H1 (cell line): ENCODE measurements at regions not wholly inside any gene's neighbourhood (a gene's known extent, or its start where the extent isn't known, plus 50 kb on each side); places are given as distances from the start of the nearest gene placed in this dataset.

Experiments used
- CTCF ChIA-PET: fragments of 300-600 bp; sonication (Branson Sonifier 250); formaldehyde crosslinking; loops from one replicate; lab custom pipeline; 2021; ENCODE audit not compliant: partially characterized antibody; lab: Charles Lee
- POLR2A ChIA-PET: fragments of 300-600 bp; sonication (Branson Sonifier 250); formaldehyde crosslinking; loops from one replicate; lab custom pipeline; 2021; ENCODE audit warnings: inconsistent platforms; ENCODE audit not compliant: partially characterized antibody; lab: Charles Lee
- DNase-seq, 2 experiments: peaks; one replicate each; pipeline versions ENCODE4 v3.0.0 to v3.0.0-alpha.2; 2010 to 2022; ENCODE audit warnings: low spot score in 2 of 2, low read depth in 1 of 2, mixed read lengths in 1 of 2
- FAIRE-seq: peaks from 2 replicates; lab custom pipeline; 2011; peaks lifted over from hg19 to GRCh38; lab: Jason Lieb, UNC
- H2AFZ ChIP-seq: 2 replicates; pipeline ENCODE4 v1.8.1; 2012; ENCODE audit warnings: low read length, inconsistent platforms
- H2AK5ac ChIP-seq: 2 replicates; pipeline ENCODE4 v1.6.1; 2013; ENCODE audit warnings: low read depth, low read length
- H2BK120ac ChIP-seq: replicated peaks from 2 replicates; pipeline ENCODE3; 2013; ENCODE audit warnings: low read depth, low read length, inconsistent platforms
- H2BK12ac ChIP-seq: 2 replicates; pipeline ENCODE4 v1.6.1; 2013; ENCODE audit warnings: low read depth, low read length
- H2BK15ac ChIP-seq: 2 replicates; pipeline ENCODE4 v1.6.1; 2013; ENCODE audit warnings: low read length
- H2BK20ac ChIP-seq: 2 replicates; pipeline ENCODE4 v1.6.1; 2013; ENCODE audit warnings: low read length
- H2BK5ac ChIP-seq: 2 replicates; pipeline ENCODE4 v1.6.1; 2013; ENCODE audit warnings: low read depth, low read length
- H3K14ac ChIP-seq: 2 replicates; pipeline ENCODE4 v1.6.1; 2013; ENCODE audit warnings: inconsistent platforms; ENCODE audit not compliant: insufficient read length
- H3K18ac ChIP-seq: 2 replicates; pipeline ENCODE4 v1.6.1; 2013; ENCODE audit warnings: low read length; ENCODE audit errors: extremely low read depth
- H3K23ac ChIP-seq: 2 replicates; pipeline ENCODE4 v1.6.1; 2013; ENCODE audit warnings: inconsistent platforms; ENCODE audit not compliant: insufficient read length
- H3K23me2 ChIP-seq: 2 replicates; pipeline ENCODE4 v1.6.1; 2013; ENCODE audit warnings: low read depth, low read length
- H3K27ac ChIP-seq: 2 replicates; pipeline ENCODE4 v1.6.1; 2011; ENCODE audit warnings: low read depth, low read length, inconsistent platforms
- H3K27me3 ChIP-seq, 4 experiments: replicated peaks in 1 of 4; 1 replicate in 1 of 4; 2 replicates in 3 of 4; pipeline versions ENCODE4 v1.6.1 to v1.8.1; 2011 to 2013; ENCODE audit warnings: low read length in 3 of 4, mild to moderate bottlenecking in 3 of 4, inconsistent platforms in 2 of 4, mixed read lengths in 2 of 4, moderate library complexity in 1 of 4; ENCODE audit not compliant: control insufficient read depth in 3 of 4, insufficient read depth in 3 of 4; ENCODE audit errors: extremely low read depth in 1 of 4
- H3K36me3 ChIP-seq, 4 experiments: 2 replicates each; pipeline versions ENCODE4 v1.6.1 to v1.8.1; 2011 to 2013; ENCODE audit warnings: mild to moderate bottlenecking in 4 of 4, low read length in 3 of 4, moderate library complexity in 2 of 4, control low read depth in 1 of 4, inconsistent platforms in 1 of 4; ENCODE audit not compliant: insufficient read depth in 4 of 4, control insufficient read depth in 2 of 4
- H3K4ac ChIP-seq: replicated peaks from 2 replicates; pipeline ENCODE3; 2013; ENCODE audit warnings: low read length, low read depth, mixed read lengths, inconsistent platforms; ENCODE audit not compliant: insufficient read length
- H3K4me1 ChIP-seq, 4 experiments: replicated peaks in 1 of 4; 1 replicate in 1 of 4; 2 replicates in 3 of 4; pipeline versions ENCODE4 v1.6.1 to v1.8.1; 2011 to 2013; ENCODE audit warnings: low read length in 3 of 4, inconsistent platforms in 2 of 4, mixed read lengths in 1 of 4; ENCODE audit not compliant: insufficient read depth in 4 of 4, control insufficient read depth in 3 of 4
- H3K4me2 ChIP-seq, 2 experiments: 2 replicates each; pipeline versions ENCODE4 v1.6.1 to v1.8.1; 2011 to 2013; ENCODE audit warnings: low read depth in 2 of 2, low read length in 2 of 2, control low read depth in 1 of 2, inconsistent platforms in 1 of 2, mild to moderate bottlenecking in 1 of 2; ENCODE audit not compliant: insufficient read depth in 1 of 2
- H3K4me3 ChIP-seq, 4 experiments: fragments of 200-600, 300-600 bp in 1 of 4; sonication (generic), shearing (Covaris generic), sonication (Bioruptor Twin) in 1 of 4; 2 replicates each; pipeline versions ENCODE4 v1.5.1 to v1.8.1; 2011 to 2016; ENCODE audit warnings: low read length in 4 of 4, low read depth in 3 of 4, control low read depth in 2 of 4, inconsistent platforms in 2 of 4, mild to moderate bottlenecking in 2 of 4, mixed read lengths in 1 of 4, moderate library complexity in 1 of 4; ENCODE audit not compliant: insufficient read depth in 2 of 4; ENCODE audit errors: extremely low read depth in 1 of 4
- H3K56ac ChIP-seq: replicated peaks from 2 replicates; pipeline ENCODE3; 2013; ENCODE audit warnings: low read depth, mild to moderate bottlenecking, mixed read lengths, low read length, inconsistent platforms; ENCODE audit not compliant: insufficient read length
- H3K79me1 ChIP-seq: 2 replicates; pipeline ENCODE4 v1.6.1; 2013; ENCODE audit warnings: low read depth, low read length, control low read depth
- H3K79me2 ChIP-seq, 2 experiments: 2 replicates each; pipeline versions ENCODE4 v1.6.1 to v1.8.1; 2012 to 2013; ENCODE audit warnings: low read length in 2 of 2, mild to moderate bottlenecking in 2 of 2, inconsistent platforms in 1 of 2; ENCODE audit not compliant: insufficient read depth in 2 of 2, control insufficient read depth in 1 of 2
- H3K9ac ChIP-seq, 4 experiments: replicated peaks in 1 of 4; 1 replicate in 1 of 4; 2 replicates in 3 of 4; pipeline versions ENCODE4 v1.6.1 to v1.8.1; 2011 to 2013; ENCODE audit warnings: low read depth in 3 of 4, low read length in 3 of 4, control low read depth in 2 of 4, mild to moderate bottlenecking in 2 of 4, moderate library complexity in 2 of 4, inconsistent platforms in 1 of 4; ENCODE audit errors: extremely low read depth in 1 of 4
- H3K9me3 ChIP-seq, 2 experiments: 2 replicates each; pipeline versions ENCODE4 v1.6.1 to v1.8.1; 2012 to 2013; ENCODE audit warnings: mild to moderate bottlenecking in 2 of 2, moderate library complexity in 2 of 2, control low read depth in 1 of 2, inconsistent platforms in 1 of 2, low read depth in 1 of 2, low read length in 1 of 2, mixed read lengths in 1 of 2; ENCODE audit not compliant: insufficient read depth in 2 of 2
- H4K20me1 ChIP-seq, 2 experiments: replicated peaks in 1 of 2; 2 replicates each; pipeline versions ENCODE3 to v1.8.1; 2011 to 2013; ENCODE audit warnings: inconsistent platforms in 2 of 2, low read length in 2 of 2, mild to moderate bottlenecking in 1 of 2; ENCODE audit not compliant: insufficient read depth in 2 of 2, control insufficient read depth in 1 of 2
- H4K5ac ChIP-seq: 2 replicates; pipeline ENCODE4 v1.6.1; 2013; ENCODE audit warnings: low read length, low read depth, mixed read lengths, inconsistent platforms; ENCODE audit not compliant: insufficient read length
- H4K8ac ChIP-seq: 2 replicates; pipeline ENCODE4 v1.8.0; 2013; ENCODE audit warnings: mild to moderate bottlenecking, moderate library complexity, low read length, inconsistent platforms; ENCODE audit not compliant: insufficient read depth; ENCODE audit errors: extremely low read depth
- H4K91ac ChIP-seq: replicated peaks from 2 replicates; pipeline ENCODE3; 2013; ENCODE audit warnings: low read length, mixed read lengths, inconsistent platforms; ENCODE audit not compliant: insufficient read length
- NRF1 ChIP-seq: IDR thresholded peaks from 2 replicates; pipeline ENCODE4 v1.6.1; 2011; ENCODE audit warnings: mild to moderate bottlenecking, low read depth, low read length, improper control_type of control experiment
- TCF12 ChIP-seq: IDR thresholded peaks from 2 replicates; pipeline ENCODE4 v1.6.1; 2011; ENCODE audit warnings: low read depth, mild to moderate bottlenecking, low read length

- Histone ChIP-seq H2BK20ac (no peak overlapping the region), H3K56ac (no peak overlapping the region), H3K4me2 (no peak overlapping the region), H3K18ac (no peak overlapping the region), H3K23ac (no peak overlapping the region), H4K8ac (no peak overlapping the region), H3K79me2 (no peaks in the 10 kb centered on the region), H3K27me3 (no peaks in the 10 kb centered on the region), H3K14ac (no peak overlapping the region), H3K27ac (no peak overlapping the region), H2AFZ (no peak overlapping the region), H2BK12ac (no peak overlapping the region), H2BK15ac (no peak overlapping the region), H2AK5ac (no peak overlapping the region), H3K79me1 (no peaks in the 10 kb centered on the region), H4K20me1 (no peaks in the 10 kb centered on the region), H3K23me2 (no peaks in the 10 kb centered on the region), H3K4me1 (no peaks in the 10 kb centered on the region; a peak in 1 of 7 replicates), H3K9ac (no peak overlapping the region), H2BK120ac (no peak overlapping the region), H4K5ac (no peak overlapping the region), H3K9me3 (no peaks in the 10 kb centered on the region), H2BK5ac (no peak overlapping the region), H3K4ac (no peak overlapping the region), H3K36me3 (no peaks in the 10 kb centered on the region), H3K4me3 (no peak overlapping the region), H4K91ac (no peak overlapping the region)
- no peak for FAIRE-seq
- CTCF ChIA-PET: no interaction called here
- POLR2A ChIA-PET: no interaction called here
- no peak for DNase-seq
- TF ChIP-seq TCF12 (no peak), NRF1 (no peak)
Measured at GRCh38 chr14:49249022-49249421, 337.2 kb downstream of the RPS29 start.
